ENCODE measurements at regions not wholly inside any gene's neighbourhood (a gene's known extent, or its start where the extent isn't known, plus 50 kb on each side); places are given as distances from the start of the nearest gene placed in this dataset.

- no peaks in the 10 kb centered on the region for H3K36me3 ChIP-seq (ENCODE audit: insufficient read depth, low read length)
- no peak for DNase-seq (ENCODE audit: insufficient read length, low spot score, missing footprints)
- no peak overlapping the region for H3K27ac ChIP-seq (ENCODE audit: low read depth, low read length)
- no peaks in the 10 kb centered on the region for H3K79me2 ChIP-seq (ENCODE audit: insufficient read depth, low read length)
- no peak overlapping the region for H2AFZ ChIP-seq (ENCODE audit: low read length)
- no peaks in the 10 kb centered on the region for H3K9me3 ChIP-seq (ENCODE audit: low read depth, low read length)
- H4K20me1 ChIP-seq (ENCODE audit: insufficient read depth, low read length), result no peaks in the 10 kb centered on the region
- H3K4me3 ChIP-seq (ENCODE audit: insufficient read depth, low read length), result no peak overlapping the region
- no peaks in the 10 kb centered on the region for H3K4me1 ChIP-seq (ENCODE audit: insufficient read depth, low read length)
- H3K27me3 ChIP-seq (ENCODE audit: insufficient read depth, low read length), result no peaks in the 10 kb centered on the region
- TF ChIP-seq CTCF (IDR thresholded peaks at IDR 0.05; ENCODE audit: extremely low read depth, low read depth, low read length), result no peak
- no peak overlapping the region for H3K4me2 ChIP-seq (ENCODE audit: insufficient read depth, low read length)
Measured at GRCh38 chr5:56649569-56649968, 165.8 kb upstream of the MAP3K1 start.

- no peak for DNase-seq (ENCODE audit: insufficient read length, low spot score, missing footprints)
- H4K20me1 ChIP-seq (ENCODE audit: insufficient read depth, low read length), result no peaks in the 10 kb centered on the region
Measured at GRCh38 chr5:56648460-56649034, 166.8 kb upstream of the MAP3K1 start.

GRCh38 chr5:56647099-56647850 is 168.1 kb upstream of the MAP3K1 start:
- Histone ChIP-seq H3K36me3 (ENCODE audit: insufficient read depth, low read length) (no peaks in the 10 kb centered on the region), H3K27ac (ENCODE audit: low read depth, low read length) (no peak overlapping the region), H2AFZ (ENCODE audit: low read length) (no peak overlapping the region), H3K4me3 (ENCODE audit: insufficient read depth, low read length) (no peak overlapping the region), H3K27me3 (ENCODE audit: insufficient read depth, low read length) (no peaks in the 10 kb centered on the region), H3K4me2 (ENCODE audit: insufficient read depth, low read length) (no peak overlapping the region), H3K4me1 (ENCODE audit: insufficient read depth, low read length) (no peaks in the 10 kb centered on the region), H3K79me2 (ENCODE audit: insufficient read depth, low read length) (no peaks in the 10 kb centered on the region), H3K9me3 (ENCODE audit: low read depth, low read length) (no peaks in the 10 kb centered on the region), H4K20me1 (ENCODE audit: insufficient read depth, low read length) (no peaks in the 10 kb centered on the region)
- DNase-seq (ENCODE audit: insufficient read length, low spot score, missing footprints), result no peak
- no peak for TF ChIP-seq CTCF (IDR thresholded peaks at IDR 0.05; ENCODE audit: extremely low read depth, low read depth, low read length)

More at GRCh38 chr5:56648460-56649034, 166.8 kb upstream of the MAP3K1 start:
- H3K36me3 ChIP-seq (ENCODE audit: insufficient read depth, low read length), result no peaks in the 10 kb centered on the region
- TF ChIP-seq CTCF (IDR thresholded peaks at IDR 0.05; ENCODE audit: extremely low read depth, low read depth, low read length), result no peak
- H3K4me3 ChIP-seq (ENCODE audit: insufficient read depth, low read length), result no peak overlapping the region
- H3K27me3 ChIP-seq (ENCODE audit: insufficient read depth, low read length), result no peaks in the 10 kb centered on the region
- no peaks in the 10 kb centered on the region for H3K9me3 ChIP-seq (ENCODE audit: low read depth, low read length)
- no peaks in the 10 kb centered on the region for H3K4me1 ChIP-seq (ENCODE audit: insufficient read depth, low read length)
- no peak overlapping the region for H3K4me2 ChIP-seq (ENCODE audit: insufficient read depth, low read length)
- no peak overlapping the region for H2AFZ ChIP-seq (ENCODE audit: low read length)
- H3K27ac ChIP-seq (ENCODE audit: low read depth, low read length), result no peak overlapping the region
- H3K79me2 ChIP-seq (ENCODE audit: insufficient read depth, low read length), result no peaks in the 10 kb centered on the region

GRCh38 chr5:56641635-56642260 is 173.6 kb upstream of the MAP3K1 start:
- H3K36me3 ChIP-seq (ENCODE audit: insufficient read depth, low read length), result no peaks in the 10 kb centered on the region
- TF ChIP-seq CTCF (IDR thresholded peaks at IDR 0.05; ENCODE audit: extremely low read depth, low read depth, low read length), result no peak
- DNase-seq (ENCODE audit: insufficient read length, low spot score, missing footprints), result no peak
- H3K4me3 ChIP-seq (ENCODE audit: insufficient read depth, low read length), result no peak overlapping the region
- H2AFZ ChIP-seq (ENCODE audit: low read length), result no peak overlapping the region
- H3K9me3 ChIP-seq (ENCODE audit: low read depth, low read length), result no peaks in the 10 kb centered on the region
- no peak overlapping the region for H3K27ac ChIP-seq (ENCODE audit: low read depth, low read length)
- peaks cover 3% of the 10 kb centered on the region for H3K27me3 ChIP-seq (ENCODE audit: insufficient read depth, low read length)
- no peaks in the 10 kb centered on the region for H4K20me1 ChIP-seq (ENCODE audit: insufficient read depth, low read length)
- no peak overlapping the region for H3K4me2 ChIP-seq (ENCODE audit: insufficient read depth, low read length)
- H3K4me1 ChIP-seq (ENCODE audit: insufficient read depth, low read length), result peaks cover 4% of the 10 kb centered on the region
- H3K79me2 ChIP-seq (ENCODE audit: insufficient read depth, low read length), result no peaks in the 10 kb centered on the region

All from osteoblast (primary cell).